Neural cell (in vitro differentiated cells): ENCODE measurements at regions not wholly inside any gene's neighbourhood (a gene's known extent, or its start where the extent isn't known, plus 50 kb on each side); places are given as distances from the start of the nearest gene placed in this dataset.
"Not testable (repeated sequence)": the region's sequence is repeated elsewhere in the genome, so short reads cannot be mapped to it uniquely, and the experiment has no call there.

ENCODE experiments used
- H2AFZ ChIP-seq: fragments of 200-600, 300-800 bp; sonication (generic), shearing (Covaris generic); 2 replicates; pipeline ENCODE4 v1.6.0; 2014; ENCODE audit warnings: low read depth, mild to moderate bottlenecking, antibody characterized with exemption, low read length, moderate library complexity
- H3F3A ChIP-seq: fragments of 200-600 bp; shearing (Covaris generic); 2 replicates; pipeline ENCODE4 v1.6.1; 2016; ENCODE audit warnings: mild to moderate bottlenecking, moderate library complexity, mixed read lengths, antibody characterized with exemption, low read length; ENCODE audit not compliant: insufficient read depth, poor library complexity, severe bottlenecking
- H3K27ac ChIP-seq: fragments of 200-600, 300-800 bp; sonication (generic), shearing (Covaris generic); 2 replicates; pipeline ENCODE4 v1.5.1; 2014; ENCODE audit warnings: mild to moderate bottlenecking, low read length, moderate library complexity
- H3K27me3 ChIP-seq: fragments of 300-800, 200-600 bp; sonication (generic), shearing (Covaris generic); 2 replicates; pipeline ENCODE4 v1.6.0; 2014; ENCODE audit warnings: mild to moderate bottlenecking, low read depth, low read length, moderate library complexity; ENCODE audit not compliant: insufficient read depth
- H3K36me3 ChIP-seq: fragments of 300-800, 200-600 bp; sonication (generic), shearing (Covaris generic); 2 replicates; pipeline ENCODE4 v1.5.1; 2014; ENCODE audit warnings: mild to moderate bottlenecking, antibody characterized with exemption, low read length, moderate library complexity; ENCODE audit not compliant: insufficient read depth
- H3K4me2 ChIP-seq: fragments of 300-800, 200-600 bp; sonication (generic), shearing (Covaris generic); 2 replicates; pipeline ENCODE4 v1.6.0; 2014; ENCODE audit warnings: mild to moderate bottlenecking, low read length
- H3K4me3 ChIP-seq: fragments of 300-800, 200-600 bp; sonication (generic), shearing (Covaris generic); 2 replicates; pipeline ENCODE4 v1.5.1; 2014; ENCODE audit warnings: mild to moderate bottlenecking, low read length, moderate library complexity
- H3K79me2 ChIP-seq: fragments of 200-600 bp; shearing (Covaris generic); replicated peaks from 2 replicates; pipeline ENCODE4 v1.6.0; 2014; ENCODE audit warnings: mild to moderate bottlenecking, low read length, moderate library complexity; ENCODE audit not compliant: insufficient read depth
- H3K9ac ChIP-seq: fragments of 300-800, 200-600 bp; sonication (generic), shearing (Covaris generic); 2 replicates; pipeline ENCODE4 v1.6.1; 2016; ENCODE audit warnings: mild to moderate bottlenecking, low read length, mixed read lengths
- H3K9me2 ChIP-seq: fragments of 200-600 bp; shearing (Covaris generic); 2 replicates; pipeline ENCODE4 v1.6.1; 2016; ENCODE audit warnings: mild to moderate bottlenecking, low read length, mixed read lengths; ENCODE audit not compliant: insufficient read depth
- H3K9me3 ChIP-seq: fragments of 200-600, 300-800 bp; sonication (generic), shearing (Covaris generic); 2 replicates; pipeline ENCODE4 v1.6.1; 2016; ENCODE audit warnings: mild to moderate bottlenecking, mixed run types, low read length, moderate library complexity, mixed read lengths
- H4K20me1 ChIP-seq: fragments of 200-600 bp; shearing (Covaris generic); 2 replicates; pipeline ENCODE4 v1.6.1; 2016; ENCODE audit warnings: mild to moderate bottlenecking, mixed run types; ENCODE audit not compliant: insufficient read depth
- CTCF ChIP-seq: fragments of 450-650 bp; IDR thresholded peaks from 2 replicates; pipeline ENCODE4 v1.5.1; 2014; ENCODE audit warnings: antibody characterized with exemption, mild to moderate bottlenecking, moderate library complexity; ENCODE audit not compliant: poor library complexity, severe bottlenecking
- EP300 ChIP-seq: fragments of 450-650 bp; conservative IDR thresholded peaks from 2 replicates; pipeline ENCODE4 v1.6.1; 2014; ENCODE audit warnings: antibody characterized with exemption, mild to moderate bottlenecking, moderate library complexity; ENCODE audit not compliant: poor library complexity, severe bottlenecking
- EZH2 ChIP-seq: fragments of 200-600, 300-800 bp; shearing (Covaris generic), sonication (generic); IDR thresholded peaks from 2 replicates; pipeline ENCODE4 v1.6.1; 2014; ENCODE audit warnings: antibody characterized with exemption, low read length, borderline replicate concordance, mild to moderate bottlenecking; ENCODE audit not compliant: insufficient read depth, poor library complexity, severe bottlenecking
- MXI1 ChIP-seq: fragments of 450-650 bp; conservative IDR thresholded peaks from 2 replicates; pipeline ENCODE4 v1.6.1; 2014; ENCODE audit warnings: antibody characterized with exemption, mild to moderate bottlenecking; ENCODE audit not compliant: poor library complexity, severe bottlenecking
- POLR2AphosphoS5 ChIP-seq: IDR thresholded peaks from 2 replicates; pipeline ENCODE4 v1.6.1; 2012
- RAD21 ChIP-seq: fragments of 450-650 bp; conservative IDR thresholded peaks from 2 replicates; pipeline ENCODE4 v1.6.1; 2014; ENCODE audit warnings: antibody characterized with exemption, mild to moderate bottlenecking, moderate library complexity
- REST ChIP-seq: IDR thresholded peaks from 2 replicates; pipeline ENCODE4 v1.6.1; 2012; ENCODE audit warnings: borderline replicate concordance
- SMC3 ChIP-seq: fragments of 450-650 bp; conservative IDR thresholded peaks from 2 replicates; pipeline ENCODE4 v1.6.1; 2014; ENCODE audit warnings: antibody characterized with exemption, mild to moderate bottlenecking, moderate library complexity; ENCODE audit not compliant: poor library complexity
- TAF1 ChIP-seq: IDR thresholded peaks from 2 replicates; pipeline ENCODE4 v1.6.1; 2012; ENCODE audit warnings: low read depth

DNA sequence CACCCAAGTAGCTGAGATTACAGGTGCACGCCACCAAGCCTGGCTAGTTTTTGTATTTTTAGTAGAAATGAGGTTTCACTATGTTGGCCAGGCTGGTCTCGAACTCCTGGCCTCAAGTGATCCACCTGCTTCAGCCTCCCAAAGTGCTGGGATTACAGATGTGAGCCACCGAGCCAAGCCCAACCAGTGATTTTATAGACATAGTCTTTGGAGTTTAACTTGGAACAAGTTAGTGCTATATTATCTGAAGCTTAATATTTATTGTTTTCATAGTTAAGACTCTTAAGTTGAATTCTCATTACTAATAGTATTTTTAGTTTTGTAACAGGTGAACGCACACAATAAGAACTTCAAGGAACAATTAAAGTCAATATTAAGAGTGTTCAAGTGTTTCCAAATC, 122.1 kb downstream of the SPAG6 start:
- H3F3A ChIP-seq, H3K79me2 ChIP-seq, H3K27me3 ChIP-seq, H3K9ac ChIP-seq, H3K9me3 ChIP-seq, H3K4me2 ChIP-seq, H3K4me3 ChIP-seq, H3K27ac ChIP-seq, H3K36me3 ChIP-seq, H4K20me1 ChIP-seq, H2AFZ ChIP-seq, H3K9me2 ChIP-seq: not testable (repeated sequence)

DNA sequence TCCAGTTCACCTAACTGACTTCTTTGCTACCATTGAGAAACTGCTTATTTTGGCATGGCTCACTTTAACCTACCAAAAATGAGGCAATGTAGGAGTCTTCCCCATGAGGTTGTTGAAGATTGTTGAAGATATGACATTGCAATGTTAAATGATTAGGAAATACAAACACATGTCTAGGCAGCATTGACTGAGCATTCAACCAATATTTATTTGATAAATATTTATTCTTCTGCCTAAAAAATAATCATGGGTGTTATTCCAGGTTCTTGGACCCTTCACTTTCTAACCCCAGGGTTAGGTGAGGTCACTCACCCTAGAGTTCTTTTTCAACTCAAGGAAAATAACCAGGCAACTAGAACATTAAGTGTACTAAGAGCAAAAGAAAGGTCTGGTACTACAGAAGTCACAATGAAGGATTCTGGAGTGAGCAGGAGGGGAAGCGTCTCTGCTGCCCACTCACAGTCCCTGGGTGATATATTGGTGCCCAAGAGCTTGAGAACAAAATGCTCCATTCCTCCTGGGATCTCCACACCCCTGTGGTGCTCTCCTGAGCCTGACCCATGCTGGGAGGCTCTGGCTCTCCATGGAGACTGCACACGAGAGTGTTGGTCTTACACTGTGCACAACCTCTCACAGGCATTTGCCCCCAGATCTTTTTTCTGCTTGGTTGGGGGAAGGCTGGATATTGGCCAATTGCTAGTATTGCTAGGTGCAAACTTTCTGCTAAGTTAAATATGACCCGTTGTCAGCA, 123.4 kb downstream of the SPAG6 start:
- no peaks in the 10 kb centered on the region for H4K20me1 ChIP-seq
- TF ChIP-seq POLR2AphosphoS5: no peak
- no peak for TF ChIP-seq EZH2
- no peak for TF ChIP-seq MXI1
- no peak for TF ChIP-seq TAF1
- TF ChIP-seq EP300: no peak
- no peak for TF ChIP-seq REST
- no peak for TF ChIP-seq CTCF
- no peak for TF ChIP-seq RAD21
- TF ChIP-seq SMC3: no peak

DNA sequence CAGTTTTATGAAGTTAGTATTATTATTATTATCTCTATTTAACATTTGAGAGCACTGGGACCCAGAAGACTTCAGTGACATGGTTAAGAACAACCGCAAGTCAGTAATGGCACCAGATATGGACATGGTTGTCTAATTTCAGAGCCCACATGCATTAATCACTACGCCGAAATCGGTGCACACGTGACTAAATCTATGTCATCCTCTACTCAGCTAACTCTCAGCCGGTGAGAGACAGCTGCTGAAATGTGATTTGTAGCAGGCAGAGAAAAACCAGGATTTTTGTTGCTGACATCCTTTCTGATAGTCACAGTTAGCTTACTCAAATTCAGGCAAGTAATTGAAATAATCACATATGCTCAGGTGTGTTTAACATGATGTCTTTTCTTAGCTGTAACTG, 127.7 kb downstream of the SPAG6 start:
- H3K27ac ChIP-seq: no peak overlapping the region
- H3K79me2 ChIP-seq: no peaks in the 10 kb centered on the region
- TF ChIP-seq REST (no peak), TAF1 (no peak), MXI1 (no peak), RAD21 (no peak), EP300 (no peak), CTCF (no peak), SMC3 (no peak), POLR2AphosphoS5 (no peak), EZH2 (no peak)
- no peaks in the 10 kb centered on the region for H3K9me3 ChIP-seq
- no peak overlapping the region for H3K9ac ChIP-seq
- H3F3A ChIP-seq: no peaks in the 10 kb centered on the region
- no peak overlapping the region for H2AFZ ChIP-seq
- H3K4me3 ChIP-seq: no peak overlapping the region
- no peak overlapping the region for H3K4me2 ChIP-seq
- H3K9me2 ChIP-seq: no peaks in the 10 kb centered on the region
- no peaks in the 10 kb centered on the region for H4K20me1 ChIP-seq
- H3K36me3 ChIP-seq: no peaks in the 10 kb centered on the region
- peaks cover 61% of the 10 kb centered on the region for H3K27me3 ChIP-seq

More for the DNA sequence above, 123.4 kb downstream of the SPAG6 start:
- Histone ChIP-seq H2AFZ (no peak overlapping the region), H3K9ac (no peak overlapping the region), H3K4me2 (no peak overlapping the region), H3K4me3 (no peak overlapping the region), H3K27ac (no peak overlapping the region), H3K36me3 (no peaks in the 10 kb centered on the region), H3F3A (peaks cover 4% of the 10 kb centered on the region), H3K9me3 (no peaks in the 10 kb centered on the region), H3K79me2 (no peaks in the 10 kb centered on the region), H3K9me2 (no peaks in the 10 kb centered on the region), H3K27me3 (peaks cover 18% of the 10 kb centered on the region)
